Parathyroid adenoma (tissue), 2 donors: ENCODE measurements at regions not wholly inside any gene's neighbourhood (a gene's known extent, or its start where the extent isn't known, plus 50 kb on each side); places are given as distances from the start of the nearest gene placed in this dataset.
A peak's percentile ranks its signal among the peaks of the same experiment; 100 is the strongest.

ENCODE experiments used
- H2AFZ ChIP-seq: fragments of 300-600 bp; sonication (generic); one replicate; pipeline ENCODE4 v1.7.0; 2017; ENCODE audit warnings: antibody characterized with exemption, mild to moderate bottlenecking
- H3K27ac ChIP-seq: fragments of 300-600 bp; sonication (generic); one replicate; pipeline ENCODE4 v1.7.0; 2017
- H3K27me3 ChIP-seq: fragments of 300-600 bp; sonication (generic); one replicate; pipeline ENCODE4 v1.7.0; 2017; ENCODE audit warnings: low read length; ENCODE audit not compliant: control insufficient read depth, insufficient read depth
- H3K36me3 ChIP-seq: fragments of 300-600 bp; sonication (generic); one replicate; pipeline ENCODE4 v1.7.0; 2017; ENCODE audit warnings: low read length; ENCODE audit not compliant: control insufficient read depth, insufficient read depth
- H3K4me1 ChIP-seq: fragments of 300-600 bp; sonication (generic); one replicate; pipeline ENCODE4 v1.7.0; 2017; ENCODE audit warnings: control low read depth
- H3K4me2 ChIP-seq: fragments of 300-600 bp; sonication (generic); one replicate; pipeline ENCODE4 v1.7.0; 2017; ENCODE audit warnings: low read length
- H3K4me3 ChIP-seq: fragments of 300-600 bp; sonication (generic); one replicate; pipeline ENCODE4 v1.7.0; 2017; ENCODE audit warnings: low read depth, low read length
- H3K79me2 ChIP-seq: fragments of 300-600 bp; sonication (generic); one replicate; pipeline ENCODE4 v1.7.0; 2017; ENCODE audit warnings: control low read depth
- H3K9ac ChIP-seq: fragments of 300-600 bp; sonication (generic); one replicate; pipeline ENCODE4 v1.7.0; 2017; ENCODE audit warnings: mild to moderate bottlenecking
- H3K9me3 ChIP-seq: fragments of 300-600 bp; sonication (generic); one replicate; pipeline ENCODE4 v1.7.0; 2017; ENCODE audit warnings: low read length; ENCODE audit not compliant: control insufficient read depth
- CTCF ChIP-seq: fragments of 300-600 bp; sonication (generic); IDR thresholded peaks from one replicate; pipeline ENCODE4 v1.7.0; 2017; ENCODE audit warnings: antibody characterized with exemption, mild to moderate bottlenecking
- donor health status: primary hyperparathyroidism.

- Histone ChIP-seq H3K27ac (no peak overlapping the region), H3K4me3 (no peak overlapping the region), H3K4me1 (no peaks in the 10 kb centered on the region), H3K9ac (no peak overlapping the region), H3K79me2 (no peaks in the 10 kb centered on the region), H3K9me3 (no peaks in the 10 kb centered on the region), H3K4me2 (peak overlapping the region; percentile 18), H3K27me3 (no peaks in the 10 kb centered on the region), H3K36me3 (no peaks in the 10 kb centered on the region), H2AFZ (no peak overlapping the region)
- peak; percentile 46 for TF ChIP-seq CTCF
Observed at GRCh38 chr9:91036826-91037510, 235.3 kb downstream of the SYK start.

DNA sequence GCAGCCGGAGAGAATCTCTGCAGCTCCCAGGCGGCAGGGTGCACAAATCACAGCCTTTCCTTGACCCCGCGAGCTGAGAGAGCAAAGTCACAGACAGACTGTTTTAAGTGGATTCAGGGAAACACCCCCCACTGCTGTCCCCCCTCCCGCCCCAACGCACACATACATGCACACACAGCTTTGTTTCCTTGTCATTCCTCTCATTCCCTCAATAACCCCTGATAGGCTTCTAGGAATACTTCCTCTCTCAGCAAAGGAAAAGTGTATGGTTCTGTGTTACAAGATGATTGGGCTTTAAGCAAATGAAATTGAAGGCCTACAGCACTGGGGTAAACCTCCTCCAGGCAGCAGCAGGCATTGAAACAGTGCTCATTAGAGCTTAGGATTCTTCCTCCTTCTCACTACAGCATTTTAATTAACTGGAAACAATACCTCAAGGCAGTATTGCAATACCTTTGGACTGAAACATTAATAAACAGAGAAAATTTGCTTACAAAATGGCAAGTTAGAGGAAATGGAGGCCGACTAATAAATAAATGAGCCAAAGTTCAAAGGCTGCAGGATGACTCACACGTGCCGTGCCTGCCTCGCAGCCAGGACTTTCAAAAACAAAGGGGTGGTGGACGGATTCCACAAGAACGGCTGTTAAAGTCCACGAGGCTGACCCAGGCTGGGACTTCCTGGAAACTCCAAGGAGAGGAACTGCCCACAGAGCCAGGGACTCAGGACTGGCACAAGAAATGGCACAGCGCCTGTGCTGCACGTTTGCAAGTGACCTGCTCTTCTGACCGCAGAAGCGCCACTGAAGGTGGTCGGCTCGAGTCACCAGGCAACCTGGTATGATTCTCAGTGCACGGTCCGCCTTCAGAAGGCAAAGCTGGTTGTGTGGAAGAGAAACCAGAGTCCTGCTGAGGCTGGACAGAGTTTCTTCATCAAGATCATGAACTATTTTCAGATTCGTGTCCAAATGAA lies 236.2 kb downstream of the SYK start:
- H3K4me3 ChIP-seq, result no peak overlapping the region
- H3K27me3 ChIP-seq, result no peaks in the 10 kb centered on the region
- peak overlapping the region; percentile 18 for H3K4me2 ChIP-seq
- H3K27ac ChIP-seq, result no peak overlapping the region
- H2AFZ ChIP-seq, result no peak overlapping the region
- H3K79me2 ChIP-seq, result no peaks in the 10 kb centered on the region
- H3K4me1 ChIP-seq, result no peaks in the 10 kb centered on the region
- no peak overlapping the region for H3K9ac ChIP-seq
- no peaks in the 10 kb centered on the region for H3K9me3 ChIP-seq
- no peaks in the 10 kb centered on the region for H3K36me3 ChIP-seq
- TF ChIP-seq CTCF, result no peak

- H3K27ac ChIP-seq, result no peak overlapping the region
Observed at GRCh38 chr9:91038483-91039124, 237.0 kb downstream of the SYK start.

DNA sequence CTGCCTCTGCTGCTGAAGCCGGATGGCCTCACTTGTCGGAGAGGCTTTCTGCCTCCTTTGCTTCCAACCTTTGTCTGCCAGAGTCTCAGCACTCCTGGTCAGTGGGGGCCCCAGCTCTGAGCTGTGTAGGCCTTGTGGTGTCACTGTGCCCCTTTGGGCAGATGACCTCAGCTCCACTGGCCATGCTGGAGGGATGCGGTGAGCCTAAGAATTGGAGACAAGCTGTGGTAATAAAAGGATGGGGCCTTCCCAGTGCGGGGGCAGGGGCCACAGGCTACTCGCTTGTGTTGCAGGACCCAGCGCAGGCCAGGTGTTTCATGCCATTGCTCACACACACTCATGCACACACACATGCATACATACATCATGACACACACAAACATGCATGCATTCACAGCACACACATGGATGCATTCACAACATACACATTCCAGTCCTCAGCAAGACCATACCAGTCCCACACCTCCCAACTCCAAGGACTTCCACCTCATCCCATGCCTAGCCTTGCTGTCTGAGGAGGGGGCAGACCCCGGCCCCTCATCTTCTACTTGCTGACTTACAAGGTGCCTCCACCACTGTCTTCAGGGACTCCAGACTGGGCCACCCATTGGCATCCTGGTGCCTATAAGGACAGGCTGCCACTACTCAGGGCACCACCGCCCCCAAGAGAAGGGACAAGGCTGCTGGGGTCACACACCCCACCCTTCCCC lies 237.7 kb downstream of the SYK start:
- no peak for TF ChIP-seq CTCF
- H3K27me3 ChIP-seq, result no peaks in the 10 kb centered on the region
- no peak overlapping the region for H3K4me2 ChIP-seq

More at GRCh38 chr9:91038483-91039124, 237.0 kb downstream of the SYK start:
- no peaks in the 10 kb centered on the region for H3K27me3 ChIP-seq
- H3K9ac ChIP-seq, result no peak overlapping the region
- H3K4me1 ChIP-seq, result no peaks in the 10 kb centered on the region
- no peak overlapping the region for H3K4me2 ChIP-seq
- H3K4me3 ChIP-seq, result no peak overlapping the region
- no peak for TF ChIP-seq CTCF
- no peaks in the 10 kb centered on the region for H3K79me2 ChIP-seq
- H2AFZ ChIP-seq, result no peak overlapping the region
- H3K36me3 ChIP-seq, result no peaks in the 10 kb centered on the region
- H3K9me3 ChIP-seq, result no peaks in the 10 kb centered on the region

More for the DNA sequence above, 237.7 kb downstream of the SYK start:
- H3K9ac ChIP-seq, result no peak overlapping the region
- no peak overlapping the region for H3K4me3 ChIP-seq
- H2AFZ ChIP-seq, result no peak overlapping the region
- H3K79me2 ChIP-seq, result no peaks in the 10 kb centered on the region
- H3K27ac ChIP-seq, result no peak overlapping the region
- no peaks in the 10 kb centered on the region for H3K36me3 ChIP-seq
- H3K9me3 ChIP-seq, result no peaks in the 10 kb centered on the region
- H3K4me1 ChIP-seq, result no peaks in the 10 kb centered on the region
